SKM-1 (cell line): ENCODE measurements at regions not wholly inside any gene's neighbourhood (a gene's known extent, or its start where the extent isn't known, plus 50 kb on each side); places are given as distances from the start of the nearest gene placed in this dataset.
"Not testable (repeated sequence)": the region's sequence is repeated elsewhere in the genome, so short reads cannot be mapped to it uniquely, and the experiment has no call there.

Experiments
- DNase-seq: peaks from one replicate; lab custom pipeline; 2025; ENCODE audit not compliant: unreplicated experiment; lab: John Stamatoyannopoulos, UW

DNA sequence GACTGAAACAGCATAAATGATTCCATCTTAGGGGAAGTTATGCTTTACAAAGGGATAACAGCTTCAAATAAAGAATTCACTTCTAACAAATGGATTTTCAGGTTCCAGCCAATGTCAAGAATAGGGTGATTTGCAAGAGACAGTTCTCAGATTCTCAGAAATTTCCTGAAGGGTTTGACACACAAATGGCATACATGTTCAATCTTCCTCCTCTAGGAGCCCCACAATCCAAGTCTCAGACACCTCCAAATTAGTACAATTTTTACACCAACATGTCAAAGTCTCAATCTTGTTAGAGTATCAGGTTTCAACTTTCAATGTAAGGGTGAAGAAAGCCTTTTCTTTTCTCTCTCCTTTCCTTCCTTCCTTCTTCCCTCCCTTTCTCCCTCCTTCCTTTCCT is 996.6 kb downstream of the TLE1 start:
- no peak for DNase-seq

DNA sequence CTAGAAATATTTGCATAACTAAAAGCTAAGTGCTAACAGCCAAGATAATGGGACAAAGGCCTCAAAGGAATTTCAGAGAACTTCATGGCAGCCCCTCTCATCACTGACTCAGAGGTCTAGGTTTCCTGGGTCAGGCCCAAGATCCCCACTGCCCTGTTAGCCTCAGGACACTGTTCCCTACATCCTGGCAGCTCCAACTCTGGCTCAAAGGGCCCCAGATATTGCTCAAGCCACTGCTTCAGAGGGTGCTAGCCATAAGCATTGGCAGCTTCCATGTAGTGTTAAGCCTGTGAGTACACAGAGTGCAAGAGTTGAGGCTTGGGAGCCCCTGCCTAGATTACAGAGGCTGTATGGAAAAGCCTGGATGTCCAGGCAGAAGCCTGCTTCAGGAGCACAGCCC is 998.1 kb downstream of the TLE1 start:
- DNase-seq = no peak

DNA sequence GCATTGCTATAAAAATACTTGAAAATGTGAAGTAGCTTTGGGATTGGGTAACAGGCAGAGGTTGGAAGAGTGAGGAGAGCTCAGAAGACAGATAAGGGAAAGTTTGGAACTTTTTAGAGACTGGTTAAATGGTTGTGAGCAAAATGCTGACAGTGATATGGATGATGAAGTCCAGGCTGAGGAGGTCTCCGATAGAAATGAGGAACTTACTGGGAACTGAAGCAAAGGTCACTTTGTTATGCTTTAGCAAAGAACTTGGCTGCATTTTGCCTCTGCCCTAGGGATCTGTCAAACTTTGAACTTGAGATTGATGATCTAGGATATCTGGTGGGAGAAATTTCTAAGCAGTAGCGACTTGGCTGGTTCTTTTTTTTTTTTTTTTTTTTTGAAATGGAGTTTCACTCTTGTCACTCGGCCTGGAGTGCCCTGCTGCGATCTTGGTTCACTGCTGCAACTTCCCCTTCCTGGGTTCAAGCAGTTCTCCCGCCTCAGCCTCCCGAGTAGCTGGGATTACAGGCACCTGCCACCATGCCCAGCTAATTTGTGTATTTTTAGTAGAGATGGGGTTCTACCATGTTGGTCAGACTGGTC is 998.9 kb downstream of the TLE1 start:
- DNase-seq = no peak

DNA sequence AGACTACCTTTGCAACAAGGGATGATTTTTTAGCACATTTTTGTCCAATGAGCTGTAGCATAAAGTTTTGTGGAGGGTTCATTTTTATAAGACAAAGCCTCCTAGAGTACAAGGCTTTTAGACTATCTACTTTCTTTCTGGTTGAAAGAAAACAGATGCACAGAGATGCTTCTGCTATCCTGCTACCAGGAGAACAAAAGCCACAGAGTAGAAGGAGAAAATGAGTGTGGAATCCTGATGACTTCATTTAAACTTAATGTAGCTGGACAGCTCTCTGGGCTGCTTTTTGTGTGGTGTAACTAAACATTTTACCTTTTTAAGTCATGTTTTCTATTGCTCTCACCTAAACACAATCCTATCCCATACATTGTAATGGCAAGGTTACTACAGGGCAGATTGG is 1009.4 kb downstream of the TLE1 start:
- DNase-seq = no peak

DNA sequence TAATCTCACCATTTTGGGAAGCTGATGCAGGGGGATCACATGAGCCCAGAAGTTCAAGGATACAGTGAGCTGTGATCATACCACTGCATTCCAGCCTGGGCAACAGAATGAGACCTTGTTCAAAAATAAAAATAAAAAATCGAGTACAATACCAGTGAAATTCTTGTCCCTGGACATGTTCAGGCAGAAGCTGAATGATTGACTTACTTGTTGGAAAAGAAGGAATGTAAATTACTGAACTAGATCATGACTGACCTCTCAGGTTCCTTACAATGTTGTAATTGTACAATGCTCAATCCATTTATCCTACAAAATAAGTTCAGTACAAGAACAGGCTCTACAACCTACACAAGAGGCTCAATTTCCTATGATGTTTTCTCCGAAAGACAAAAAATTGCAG is 1010.4 kb downstream of the TLE1 start:
- DNase-seq = no peak

DNA sequence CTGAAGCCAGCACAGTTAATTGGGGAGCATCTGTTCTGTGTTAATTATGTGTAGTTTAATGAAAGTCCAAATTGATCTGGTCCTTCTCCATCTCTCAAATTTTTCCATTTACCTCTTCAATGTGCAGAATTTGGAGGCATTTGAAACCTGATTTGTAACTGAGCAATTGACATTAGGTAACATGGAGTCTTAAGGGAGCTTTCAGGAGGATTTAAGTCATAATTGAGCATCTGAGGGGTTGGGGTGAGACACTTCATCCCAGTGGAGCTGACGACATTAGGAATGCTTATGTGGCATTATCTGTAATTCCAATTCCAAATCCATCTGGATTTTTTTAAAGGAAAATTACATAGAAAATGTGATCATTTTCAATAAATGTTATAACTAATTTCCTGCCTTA is 1015.9 kb downstream of the TLE1 start:
- no peak for DNase-seq

DNA sequence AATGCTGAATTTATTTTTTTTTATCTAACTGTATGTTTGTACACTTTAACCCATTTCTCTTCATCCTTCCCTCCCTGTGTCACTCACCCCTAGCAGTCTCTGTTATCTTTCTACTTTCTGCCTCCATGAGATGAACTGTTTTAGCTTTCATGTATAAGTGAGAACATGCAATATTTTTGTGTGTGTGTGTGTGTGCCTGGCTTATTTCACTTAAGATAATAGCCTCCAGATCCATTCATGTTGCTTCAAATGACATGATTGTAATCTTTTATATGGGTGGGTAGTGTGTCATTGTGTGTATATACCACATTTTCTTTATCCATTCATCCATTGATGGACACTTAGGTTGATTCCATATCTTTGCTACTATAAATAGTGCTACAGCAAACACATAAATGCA is 1023.9 kb downstream of the TLE1 start:
- no peak for DNase-seq

DNA sequence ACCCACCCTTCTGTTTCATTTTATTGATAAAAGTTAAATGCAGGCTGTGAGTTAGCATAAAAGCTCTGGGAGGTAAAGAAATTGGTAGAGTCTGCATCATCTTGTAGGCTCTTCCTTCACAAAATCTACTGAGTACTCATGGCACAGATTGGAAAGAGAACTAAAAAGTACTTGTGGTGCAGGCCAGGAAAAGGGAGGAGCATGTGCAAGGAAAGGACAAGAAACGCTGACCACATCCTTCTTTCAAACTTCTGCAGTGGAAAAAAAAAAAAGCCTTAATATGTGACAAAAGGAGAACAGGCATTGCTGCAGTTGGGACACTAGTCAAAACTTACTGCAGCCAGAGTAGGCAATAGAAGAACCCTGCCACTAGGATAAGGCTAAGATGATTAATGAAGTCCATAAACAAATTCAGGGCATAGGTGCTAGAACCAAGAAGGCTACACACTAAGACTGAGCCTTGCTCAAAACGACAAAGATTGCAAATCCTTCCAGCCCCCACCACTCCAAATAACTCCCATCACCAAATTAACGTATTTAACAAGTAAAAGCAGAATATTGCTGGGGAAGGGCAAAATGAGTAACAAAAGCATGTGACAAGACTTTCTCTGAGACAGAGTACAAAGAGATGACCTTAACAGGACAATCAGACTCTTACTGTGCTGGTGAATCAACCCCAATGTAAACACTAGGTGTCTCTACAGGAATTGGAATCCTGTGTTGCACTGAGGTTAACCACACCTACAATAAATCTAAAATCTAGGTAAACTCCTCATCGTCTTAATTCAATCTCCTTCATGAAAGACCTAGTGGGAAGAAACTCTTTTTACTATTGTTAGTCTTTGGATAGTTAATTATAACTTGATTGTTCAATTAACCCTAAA is 1024.8 kb downstream of the TLE1 start:
- no peak for DNase-seq

DNA sequence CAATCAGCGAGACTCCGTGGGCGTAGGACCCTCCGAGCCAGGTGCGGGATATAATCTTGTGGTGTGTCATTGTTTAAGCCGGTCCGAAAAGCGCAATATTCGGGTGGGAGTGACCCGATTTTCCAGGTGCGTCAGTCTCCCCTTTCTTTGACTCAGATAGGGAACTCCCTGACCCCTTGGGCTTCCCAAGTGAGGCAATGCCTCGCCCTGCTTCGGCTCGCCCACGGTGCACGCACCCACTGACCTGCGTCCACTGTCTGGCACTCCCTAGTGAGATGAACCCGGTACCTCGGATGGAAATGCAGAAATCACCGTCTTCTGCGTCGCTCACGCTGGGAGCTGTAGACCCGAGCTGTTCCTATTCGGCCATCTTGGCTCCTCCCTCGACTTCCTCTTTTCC is 1029.6 kb downstream of the TLE1 start:
- not testable (repeated sequence) for DNase-seq

DNA sequence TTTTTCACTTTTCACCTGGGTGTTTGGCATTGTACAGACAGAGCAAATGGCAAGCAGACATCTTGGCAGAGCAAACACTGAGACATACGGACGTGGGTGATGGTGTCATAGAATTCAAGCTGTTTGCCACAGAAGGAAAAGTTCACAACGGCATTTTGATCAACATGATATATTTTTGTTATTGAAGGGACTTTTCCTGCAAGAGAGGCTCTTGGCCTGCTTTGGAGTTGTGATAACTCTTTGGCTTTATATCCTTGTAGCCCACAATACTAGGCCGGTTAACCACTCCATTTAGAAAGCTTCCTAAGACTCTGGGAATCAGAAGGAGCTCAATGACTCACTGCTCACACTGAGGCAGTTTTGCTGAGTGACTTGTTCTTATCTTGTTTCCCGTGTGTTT is 1038.3 kb downstream of the TLE1 start:
- no peak for DNase-seq

DNA sequence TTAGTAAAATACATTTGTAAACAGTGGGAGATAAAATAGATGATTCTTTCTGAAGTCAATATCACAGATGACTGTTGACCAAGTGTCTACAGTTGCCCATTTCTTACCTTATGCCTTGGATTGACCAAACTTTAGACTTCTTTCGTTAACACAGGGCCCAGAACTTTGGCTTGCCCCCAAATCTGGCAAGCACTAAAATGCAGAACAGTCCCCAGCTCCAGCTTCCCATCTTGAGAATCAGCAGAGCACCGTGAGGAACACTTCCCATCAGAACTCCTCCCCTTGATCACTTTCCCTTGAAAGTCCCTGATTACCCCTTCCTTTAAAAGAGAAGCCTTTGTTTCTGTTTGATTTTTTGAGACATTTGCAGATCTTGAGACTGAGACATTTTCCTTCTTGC is 1039.9 kb downstream of the TLE1 start:
- no peak for DNase-seq

DNA sequence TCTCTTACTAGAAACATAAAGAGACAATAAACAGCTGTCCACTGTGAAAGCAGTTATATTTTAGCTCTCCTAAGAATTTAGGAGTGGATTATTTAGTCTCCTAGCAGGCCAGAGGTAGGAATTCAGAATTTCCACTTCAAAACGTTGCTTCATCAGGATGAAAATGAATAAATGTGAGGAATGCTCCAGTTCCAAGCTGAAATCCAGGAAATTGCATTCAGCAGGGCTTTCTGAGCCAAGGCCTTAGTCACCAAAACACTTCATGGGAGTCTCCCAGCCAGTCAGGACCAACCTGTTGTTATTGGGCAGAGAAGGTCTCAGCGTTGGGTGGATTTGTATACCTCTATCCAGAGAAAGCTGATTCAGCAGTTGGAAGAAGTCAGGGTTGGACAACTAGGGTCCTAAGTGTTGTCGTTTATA is 1040.3 kb downstream of the TLE1 start:
- no peak for DNase-seq

DNA sequence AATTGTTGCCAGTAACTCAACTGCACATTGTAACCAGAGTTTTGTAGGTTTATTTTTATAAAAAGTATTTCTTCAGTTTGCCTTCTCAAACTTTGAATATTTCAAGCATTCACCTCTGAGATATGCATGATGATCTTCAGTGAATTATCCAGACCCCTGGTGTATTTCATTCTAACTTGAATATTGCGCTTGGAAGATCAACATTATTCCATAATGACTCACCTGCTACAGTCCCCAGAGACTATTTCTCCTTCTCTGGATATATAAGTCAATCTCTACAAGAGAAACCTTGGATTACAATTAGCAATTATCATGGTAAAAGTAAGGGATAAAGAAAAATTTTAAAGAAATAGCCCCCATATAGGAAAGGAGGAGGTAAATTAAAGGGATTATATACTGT is 1041.0 kb downstream of the TLE1 start:
- DNase-seq = no peak

DNA sequence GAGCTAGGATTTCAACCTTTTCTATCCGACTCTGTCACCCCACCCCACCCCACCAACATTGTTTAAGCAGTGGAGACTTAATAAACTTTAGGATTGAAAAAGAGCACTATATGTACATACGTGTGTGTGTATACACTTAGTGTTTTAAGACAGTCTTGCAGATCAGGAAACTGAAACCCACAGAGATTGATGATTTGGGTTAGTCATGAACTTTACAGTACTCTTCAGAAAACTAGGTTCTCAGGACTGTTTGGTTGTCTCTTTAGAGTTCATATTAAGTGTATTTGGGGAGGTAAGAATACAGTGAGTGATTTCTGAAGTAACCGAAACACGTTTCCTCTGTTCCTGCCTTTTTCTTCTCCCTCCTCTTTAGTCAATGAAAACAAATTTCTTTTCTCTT is 1043.1 kb downstream of the TLE1 start:
- DNase-seq = no peak

DNA sequence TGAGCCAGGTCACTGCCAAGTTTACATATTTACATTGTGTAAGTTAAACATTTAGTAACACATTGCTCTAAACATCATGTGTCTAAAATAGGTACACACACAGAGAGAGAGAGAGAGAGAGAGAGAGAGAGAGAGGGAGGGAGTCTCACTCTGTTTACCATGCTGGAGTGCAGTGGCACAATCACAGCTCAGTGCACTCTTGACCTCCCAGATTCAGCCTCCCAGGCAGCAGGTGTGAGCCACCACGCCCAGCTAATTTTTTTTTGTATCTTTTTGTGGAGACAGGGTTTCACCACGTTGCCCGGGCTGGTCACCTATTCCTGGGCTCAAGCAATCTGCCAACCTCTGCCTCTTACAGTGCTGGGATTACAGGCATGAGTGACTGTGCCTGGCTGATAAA is 1045.3 kb downstream of the TLE1 start:
- DNase-seq = no peak

DNA sequence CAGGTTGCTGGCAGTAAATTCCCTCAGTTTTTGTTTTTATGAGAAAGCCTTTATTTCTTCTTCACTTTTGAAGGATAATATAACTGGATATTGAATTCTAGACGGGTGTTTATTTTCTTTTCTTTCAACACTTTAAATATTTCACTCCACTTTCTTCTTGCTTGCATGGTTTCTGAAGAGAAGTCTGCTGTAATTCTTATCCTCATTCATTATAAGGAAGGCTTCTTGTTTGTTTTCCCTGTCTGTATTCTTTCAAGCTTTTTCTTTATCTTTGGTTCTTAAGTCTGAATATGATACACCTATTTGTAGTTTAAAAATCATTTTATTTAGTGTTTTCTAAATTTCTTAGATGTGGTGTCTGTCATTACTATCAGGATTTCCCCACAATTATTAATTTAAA is 1054.3 kb downstream of the TLE1 start:
- DNase-seq = no peak

DNA sequence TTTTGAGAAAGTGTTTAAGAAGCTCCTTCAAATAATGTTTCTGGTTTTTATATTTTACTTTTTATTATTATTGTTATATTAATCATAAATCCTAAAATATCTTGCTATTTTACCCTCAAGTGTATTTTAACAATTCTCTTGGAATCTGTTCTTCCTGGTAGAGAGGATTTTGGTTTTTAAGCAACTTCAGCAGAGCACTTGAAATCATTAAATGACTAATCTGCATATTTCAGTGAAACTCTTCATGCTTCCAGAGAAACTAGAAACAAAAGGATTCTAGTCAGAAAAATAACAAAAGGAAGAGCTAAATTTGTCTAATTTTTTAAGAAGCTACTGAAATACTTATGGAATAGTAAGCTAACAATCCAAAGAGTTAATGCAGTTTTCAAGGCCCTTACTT is 1057.3 kb downstream of the TLE1 start:
- DNase-seq = no peak

DNA sequence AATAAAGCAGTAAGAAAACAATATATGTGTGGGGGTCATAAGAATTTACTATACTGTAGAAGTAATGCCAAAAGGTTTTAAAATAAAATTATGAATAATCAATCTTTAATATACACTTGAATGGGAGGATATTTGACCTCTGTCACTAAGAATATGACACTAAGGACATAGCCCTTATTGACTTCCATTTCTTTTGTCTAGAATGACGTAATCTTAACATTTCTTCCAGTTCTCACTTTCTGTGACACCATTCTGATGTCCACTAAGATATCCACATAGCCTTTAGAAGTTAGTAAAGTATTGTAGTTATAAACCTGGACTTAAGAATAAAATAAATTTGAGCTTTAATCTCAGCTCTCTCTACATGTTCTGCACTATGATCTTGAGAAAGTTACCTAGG is 1050.7 kb downstream of the TLE4 start:
- DNase-seq = no peak

DNA sequence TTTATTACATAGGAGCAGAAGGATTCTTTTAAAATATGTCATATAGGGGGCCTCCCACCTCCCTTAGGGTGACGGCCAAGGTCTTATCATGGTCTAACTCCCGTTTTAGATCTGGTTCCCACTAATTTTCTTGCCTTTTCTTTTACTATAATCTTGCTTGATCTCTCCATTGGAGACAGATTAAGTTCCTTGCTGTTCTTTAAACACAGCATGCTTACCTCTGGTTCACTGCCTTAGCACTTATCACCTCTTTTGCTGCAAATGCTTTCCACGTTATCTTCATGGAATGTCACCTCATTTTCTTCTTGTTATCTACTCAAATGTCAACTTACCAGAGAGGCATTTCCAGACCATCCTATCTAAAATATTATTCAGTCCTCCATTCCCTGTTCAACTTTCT is 1047.6 kb downstream of the TLE4 start:
- no peak for DNase-seq

DNA sequence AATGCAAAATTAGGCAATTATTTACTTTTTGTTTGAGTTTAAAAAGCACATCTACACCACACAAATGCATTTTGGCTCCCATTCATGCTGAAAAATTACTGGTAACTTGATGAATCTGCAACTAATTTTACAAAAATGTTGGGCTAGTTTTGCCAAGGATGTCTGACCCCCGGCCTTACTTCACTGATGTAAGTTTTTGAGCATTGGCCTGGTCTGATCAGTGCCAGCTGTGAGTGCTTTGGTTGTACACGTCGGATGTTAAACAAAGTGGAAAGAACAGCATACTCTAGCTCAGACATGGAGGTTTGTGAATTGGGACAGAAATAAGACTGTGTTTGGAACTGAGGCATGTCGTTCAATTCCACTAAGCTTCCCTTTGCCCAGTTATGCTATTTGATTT is 1044.2 kb downstream of the TLE4 start:
- no peak for DNase-seq

DNA sequence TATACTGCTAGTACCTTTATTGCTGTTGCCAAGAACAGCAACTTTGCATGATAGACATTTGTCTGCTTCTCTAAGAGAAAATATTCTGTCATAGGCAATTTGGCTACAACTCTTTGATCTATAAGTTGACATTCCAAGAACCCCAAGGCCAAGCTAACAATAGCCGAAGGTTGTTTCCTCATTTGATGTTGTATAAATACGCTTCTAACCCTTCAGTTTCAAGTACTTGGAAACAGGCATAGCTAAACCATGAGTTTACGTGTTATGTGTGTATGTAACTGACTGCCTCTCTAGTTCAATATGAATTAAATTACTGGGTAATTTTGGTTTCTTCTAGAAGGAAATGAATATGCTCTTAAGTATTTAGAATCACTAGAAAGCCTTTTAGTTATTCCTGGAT is 1034.0 kb downstream of the TLE4 start:
- DNase-seq = no peak

DNA sequence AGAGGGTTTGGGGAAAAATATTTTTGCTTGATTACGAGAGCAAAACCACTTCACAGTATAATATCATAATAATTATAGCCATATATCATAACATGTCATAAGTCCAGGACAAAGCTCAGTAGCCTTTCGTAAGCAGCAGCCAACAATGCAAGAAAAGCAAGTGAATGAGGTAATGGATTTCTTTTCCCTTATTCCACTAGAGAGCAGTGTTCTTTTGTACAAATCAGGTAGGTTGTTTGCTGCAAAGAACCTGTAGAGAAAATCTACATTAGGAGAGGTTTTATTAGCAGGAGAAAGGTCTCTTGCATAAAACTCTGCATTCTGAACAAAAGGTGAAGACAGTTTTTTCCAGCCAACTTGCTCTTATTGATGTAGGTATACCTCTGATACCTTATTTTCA is 1033.4 kb downstream of the TLE4 start:
- DNase-seq = no peak

DNA sequence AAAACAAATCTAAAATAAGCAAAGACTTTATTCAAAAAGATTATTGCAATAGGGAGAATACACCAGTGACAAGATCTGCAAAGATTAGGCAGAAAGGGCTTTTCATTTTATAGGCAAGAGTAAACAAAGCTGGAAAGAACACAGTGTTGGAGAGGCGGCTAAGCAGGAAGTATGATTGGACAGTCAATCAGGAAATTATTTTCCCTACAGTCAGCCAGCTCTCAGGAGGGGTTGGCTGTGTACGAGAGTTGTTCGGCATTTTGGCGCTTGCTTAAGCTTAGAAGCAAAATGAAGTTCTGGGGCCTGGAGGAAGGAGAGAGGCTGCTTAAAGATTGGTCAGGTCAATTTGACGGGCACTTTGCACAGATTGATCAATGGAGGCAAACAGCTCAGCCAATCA is 1030.5 kb downstream of the TLE4 start:
- DNase-seq = no peak
